HEK293T (cell line): ENCODE measurements at regions not wholly inside any gene's neighbourhood (a gene's known extent, or its start where the extent isn't known, plus 50 kb on each side); places are given as distances from the start of the nearest gene placed in this dataset.

ENCODE experiments used
- CTCF ChIA-PET: fragments of 350-600 bp; formaldehyde crosslinking; extraction: SDS; loops from one replicate; lab custom pipeline; 2021; ENCODE audit warnings: antibody characterized with exemption, inconsistent platforms; lab: Yijun Ruan, JAX
- POLR2A ChIA-PET: fragments of 350-600 bp; formaldehyde crosslinking; extraction: SDS; loops from one replicate; lab custom pipeline; 2020; ENCODE audit warnings: antibody characterized with exemption, inconsistent platforms; lab: Yijun Ruan, JAX
- DNase-seq: peaks from one replicate; pipeline ENCODE4 v3.0.0; 2012; ENCODE audit warnings: mixed read lengths; ENCODE audit errors: extremely low spot score
- ARNT ChIP-seq: fragments of 450-650 bp; IDR thresholded peaks from 2 replicates; pipeline ENCODE4 v1.6.1; 2017; ENCODE audit warnings: mild to moderate bottlenecking
- BHLHE40 ChIP-seq: fragments of 450-650 bp; IDR thresholded peaks from 2 replicates; pipeline ENCODE4 v1.6.1; 2016; ENCODE audit warnings: mild to moderate bottlenecking, moderate library complexity, borderline replicate concordance
- CTBP1 ChIP-seq: fragments of 450-650 bp; IDR thresholded peaks from 2 replicates; pipeline ENCODE4 v1.6.1; 2016; ENCODE audit warnings: borderline replicate concordance
- ELF4 ChIP-seq: fragments of 450-650 bp; IDR thresholded peaks from 2 replicates; pipeline ENCODE4 v1.6.1; 2017; ENCODE audit warnings: antibody characterized with exemption
- FOXA1 ChIP-seq: fragments of 450-650 bp; IDR thresholded peaks from 2 replicates; pipeline ENCODE4 v1.6.1; 2016; ENCODE audit warnings: mild to moderate bottlenecking
- FOXK2 ChIP-seq: fragments of 450-650 bp; IDR thresholded peaks from 2 replicates; pipeline ENCODE4 v1.6.1; 2016; ENCODE audit warnings: mild to moderate bottlenecking
- FOXM1 ChIP-seq: fragments of 450-650 bp; IDR thresholded peaks from 2 replicates; pipeline ENCODE4 v1.6.1; 2017; ENCODE audit warnings: mild to moderate bottlenecking, borderline replicate concordance
- HDGF ChIP-seq: fragments of 450-650 bp; IDR thresholded peaks from 2 replicates; pipeline ENCODE4 v1.6.1; 2017; ENCODE audit warnings: antibody characterized with exemption, borderline replicate concordance
- L3MBTL2 ChIP-seq: fragments of 450-650 bp; conservative IDR thresholded peaks from 2 replicates; pipeline ENCODE4 v1.6.1; 2016; ENCODE audit warnings: mild to moderate bottlenecking
- LEF1 ChIP-seq: fragments of 450-650 bp; IDR thresholded peaks from 2 replicates; pipeline ENCODE4 v1.6.1; 2017; ENCODE audit warnings: mild to moderate bottlenecking, borderline replicate concordance
- NFRKB ChIP-seq: fragments of 450-650 bp; IDR thresholded peaks from 2 replicates; pipeline ENCODE4 v1.6.1; 2016; ENCODE audit warnings: mild to moderate bottlenecking, moderate library complexity
- PKNOX1 ChIP-seq: fragments of 450-650 bp; IDR thresholded peaks from 2 replicates; pipeline ENCODE4 v1.6.1; 2016
- SP1 ChIP-seq: fragments of 450-650 bp; IDR thresholded peaks from 2 replicates; pipeline ENCODE4 v1.6.1; 2017
- SUZ12 ChIP-seq: fragments of 450-650 bp; IDR thresholded peaks from 2 replicates; pipeline ENCODE4 v1.6.1; 2016; ENCODE audit warnings: mild to moderate bottlenecking
- TARDBP ChIP-seq: fragments of 450-650 bp; IDR thresholded peaks from 2 replicates; pipeline ENCODE4 v1.6.1; 2016
- ZNF384 ChIP-seq: fragments of 450-650 bp; IDR thresholded peaks from 2 replicates; pipeline ENCODE4 v1.6.1; 2016

- TF ChIP-seq PKNOX1, result no peak
- TF ChIP-seq BHLHE40, result no peak
- TF ChIP-seq SUZ12, result no peak
- TF ChIP-seq ELF4, result no peak
- no peak for TF ChIP-seq FOXM1
- TF ChIP-seq ARNT, result no peak
- TF ChIP-seq LEF1, result no peak
- TF ChIP-seq CTBP1, result no peak
- no peak for TF ChIP-seq ZNF384
- no peak for TF ChIP-seq TARDBP
- TF ChIP-seq L3MBTL2, result no peak
- TF ChIP-seq FOXA1, result no peak
- no peak for TF ChIP-seq HDGF
- TF ChIP-seq FOXK2, result no peak
- ChIA-PET POLR2A (no interaction called here), CTCF (no interaction called here)
- DNase-seq, result no peak
These were observed 75.5 kb upstream of the SYNDIG1 start for GRCh38 chr20:24393903-24394302.

GRCh38 chr20:24392612-24393011, 76.8 kb upstream of the SYNDIG1 start:
- ChIA-PET CTCF (no interaction called here), POLR2A (no interaction called here)
- no peak for DNase-seq

GRCh38 chr20:24389686-24390085, 79.7 kb upstream of the SYNDIG1 start:
- POLR2A ChIA-PET, result no interaction called here
- CTCF ChIA-PET, result no interaction called here
- DNase-seq, result no peak
- TF ChIP-seq BHLHE40 (no peak), HDGF (no peak), FOXA1 (no peak), TARDBP (no peak), FOXK2 (no peak), PKNOX1 (no peak), NFRKB (no peak), SUZ12 (no peak), ARNT (no peak), SP1 (no peak), CTBP1 (no peak), LEF1 (no peak), FOXM1 (no peak)

More at GRCh38 chr20:24392612-24393011, 76.8 kb upstream of the SYNDIG1 start:
- no peak for TF ChIP-seq SUZ12
- TF ChIP-seq ELF4, result no peak
- no peak for TF ChIP-seq FOXK2
- no peak for TF ChIP-seq L3MBTL2
- no peak for TF ChIP-seq FOXA1
- TF ChIP-seq CTBP1, result no peak
- TF ChIP-seq FOXM1, result no peak
- no peak for TF ChIP-seq TARDBP
- TF ChIP-seq BHLHE40, result no peak
- TF ChIP-seq ZNF384, result no peak
- TF ChIP-seq NFRKB, result no peak
- no peak for TF ChIP-seq ARNT
- TF ChIP-seq HDGF, result no peak
- TF ChIP-seq PKNOX1, result no peak
- no peak for TF ChIP-seq SP1
- no peak for TF ChIP-seq LEF1

GRCh38 chr20:24388828-24389380, 80.5 kb upstream of the SYNDIG1 start:
- ChIA-PET POLR2A (no interaction called here), CTCF (no interaction called here)
- no peak for DNase-seq
- TF ChIP-seq SP1 (no peak), NFRKB (no peak), L3MBTL2 (no peak), TARDBP (no peak), LEF1 (no peak)

GRCh38 chr20:24385547-24385946, 83.9 kb upstream of the SYNDIG1 start:
- ChIA-PET POLR2A (no interaction called here), CTCF (no interaction called here)
- no peak for TF ChIP-seq SP1
- no peak for TF ChIP-seq ELF4
- no peak for TF ChIP-seq BHLHE40
- no peak for TF ChIP-seq ARNT
- TF ChIP-seq L3MBTL2, result no peak
- no peak for TF ChIP-seq FOXA1
- TF ChIP-seq LEF1, result no peak
- no peak for TF ChIP-seq ZNF384
- TF ChIP-seq FOXK2, result no peak
- no peak for TF ChIP-seq TARDBP
- no peak for TF ChIP-seq CTBP1
- TF ChIP-seq PKNOX1, result no peak
- no peak for TF ChIP-seq FOXM1
- DNase-seq, result no peak

- TF ChIP-seq FOXK2 (no peak), FOXM1 (no peak), TARDBP (no peak), ELF4 (no peak), NFRKB (no peak), CTBP1 (no peak), FOXA1 (no peak), SUZ12 (no peak), ARNT (no peak), LEF1 (no peak), L3MBTL2 (no peak), BHLHE40 (no peak), PKNOX1 (no peak), ZNF384 (no peak), HDGF (no peak), SP1 (no peak)
- DNase-seq, result no peak
- POLR2A ChIA-PET, result no interaction called here
- CTCF ChIA-PET, result no interaction called here
These were observed 84.6 kb upstream of the SYNDIG1 start for GRCh38 chr20:24384865-24385264.
